Stimulated activated CD4-positive, alpha-beta T cell treated with anti-CD3 and anti-CD28 coated beads, Interleukin-1b, Interleukin-23, amount 100 ng/mL, for 48 hours (primary cell): ENCODE measurements at regions not wholly inside any gene's neighbourhood (a gene's known extent, or its start where the extent isn't known, plus 50 kb on each side); places are given as distances from the start of the nearest gene placed in this dataset.
"Not testable (repeated sequence)": the region's sequence is repeated elsewhere in the genome, so short reads cannot be mapped to it uniquely, and the experiment has no call there.

ENCODE experiments used
- DNase-seq: peaks from one replicate; pipeline ENCODE4 v3.0.0-alpha.2; 2020

DNA sequence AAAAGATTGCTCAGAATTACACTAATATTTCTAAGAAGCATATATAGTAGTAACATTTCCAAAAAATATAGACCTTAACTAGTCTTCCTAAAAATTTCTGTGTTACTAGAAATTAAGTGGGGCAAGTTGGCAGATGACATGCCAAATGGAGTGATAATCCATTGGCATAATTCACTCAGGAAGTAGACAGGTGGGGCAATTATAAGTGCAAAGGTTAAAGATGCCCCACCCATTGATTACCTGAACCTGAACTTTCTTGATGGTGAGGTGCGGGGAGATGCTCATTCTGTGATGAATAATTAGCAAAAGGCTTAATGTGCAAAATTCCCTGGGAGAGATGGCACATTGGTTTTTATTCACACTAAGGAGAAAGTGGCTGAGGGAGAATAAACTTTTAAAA lies 145.8 kb upstream of the RASGEF1B start:
- no peak for DNase-seq

DNA sequence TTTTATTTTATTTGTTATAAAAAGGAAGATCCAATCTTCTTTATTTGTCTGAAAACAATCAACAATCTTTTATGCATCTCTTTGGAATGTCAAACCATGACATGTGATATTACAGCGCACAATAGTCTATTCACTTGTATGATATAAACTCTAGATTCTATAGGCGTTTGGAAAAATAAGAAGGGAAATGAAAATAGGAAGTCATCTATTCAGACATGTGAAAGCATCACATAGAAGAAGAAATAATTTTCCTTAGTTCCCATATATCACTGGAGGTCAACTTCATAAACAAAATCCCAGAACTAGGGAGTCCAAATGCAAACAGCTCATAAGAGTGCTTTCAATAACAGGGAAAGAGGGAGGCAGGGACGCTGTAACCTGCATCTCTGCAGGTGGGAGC lies 139.5 kb upstream of the RASGEF1B start:
- no peak for DNase-seq

DNA sequence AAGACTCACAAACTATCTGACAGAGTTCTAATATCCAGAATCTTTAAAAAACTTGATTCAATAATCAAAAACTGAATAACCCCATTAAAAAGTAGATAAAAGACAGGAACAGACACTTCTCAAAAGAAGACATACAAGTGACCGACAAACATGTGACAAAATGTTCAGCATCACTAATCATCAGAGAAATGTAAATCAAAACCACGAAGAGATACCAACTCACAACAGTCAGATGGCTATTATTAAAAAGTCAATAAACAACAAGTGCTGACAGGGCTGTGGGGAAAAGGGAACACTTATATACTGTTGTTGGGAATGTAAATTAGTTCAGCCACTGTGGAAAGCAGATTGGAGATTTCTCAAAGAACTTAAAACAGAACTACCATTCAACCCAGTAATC lies 138.1 kb upstream of the RASGEF1B start:
- DNase-seq: no peak

DNA sequence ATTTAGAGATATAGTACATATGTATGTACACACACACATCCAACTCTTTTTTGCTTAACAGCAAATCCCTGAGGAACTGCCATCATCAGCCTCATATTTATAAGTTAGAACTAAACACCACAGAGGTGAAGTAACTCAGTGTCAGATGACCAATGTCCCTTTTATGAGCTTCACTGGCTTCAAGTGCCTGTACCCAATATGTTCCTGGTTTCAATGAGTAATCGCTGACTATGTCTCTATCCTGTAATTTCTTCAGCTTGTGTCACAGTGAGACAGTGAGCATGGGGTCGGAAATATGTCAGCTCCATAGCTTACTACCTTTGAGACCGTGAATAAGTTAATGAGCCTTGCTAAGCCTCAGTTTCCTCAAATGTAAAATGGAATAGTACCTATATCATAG lies 136.2 kb upstream of the RASGEF1B start:
- DNase-seq: no peak

DNA sequence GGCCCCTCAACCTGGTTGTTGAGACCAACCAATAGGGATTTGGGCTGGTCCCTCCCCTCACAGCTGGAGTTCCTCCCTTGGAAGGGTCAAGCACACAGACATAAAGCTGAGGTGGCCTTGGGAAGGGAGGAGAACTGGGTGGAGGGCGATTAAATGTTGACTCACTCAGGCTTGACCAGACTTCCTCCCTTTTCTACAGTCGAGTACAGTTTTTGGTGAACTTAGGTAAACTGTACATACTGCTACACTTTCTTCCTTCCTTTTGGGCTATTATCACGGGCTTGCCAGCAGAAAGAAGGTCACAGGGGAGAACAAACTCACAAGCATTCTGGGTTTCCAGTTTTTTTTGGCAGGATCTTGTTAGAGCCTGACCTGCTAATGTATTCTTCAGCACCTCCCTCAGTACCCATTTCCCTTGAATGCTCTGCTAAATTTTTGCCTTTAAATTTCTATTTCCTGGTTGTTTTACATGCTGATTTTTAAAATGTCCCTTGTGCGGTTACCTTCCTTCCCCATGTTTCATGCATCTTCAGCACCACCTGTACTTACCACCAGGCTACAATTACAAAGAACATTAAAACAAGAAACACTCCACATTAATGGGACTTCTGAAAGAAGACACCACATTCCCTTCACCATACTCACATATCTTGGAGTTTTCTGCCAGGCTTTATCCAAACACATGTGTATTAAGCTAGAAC lies 135.2 kb upstream of the RASGEF1B start:
- no peak for DNase-seq

DNA sequence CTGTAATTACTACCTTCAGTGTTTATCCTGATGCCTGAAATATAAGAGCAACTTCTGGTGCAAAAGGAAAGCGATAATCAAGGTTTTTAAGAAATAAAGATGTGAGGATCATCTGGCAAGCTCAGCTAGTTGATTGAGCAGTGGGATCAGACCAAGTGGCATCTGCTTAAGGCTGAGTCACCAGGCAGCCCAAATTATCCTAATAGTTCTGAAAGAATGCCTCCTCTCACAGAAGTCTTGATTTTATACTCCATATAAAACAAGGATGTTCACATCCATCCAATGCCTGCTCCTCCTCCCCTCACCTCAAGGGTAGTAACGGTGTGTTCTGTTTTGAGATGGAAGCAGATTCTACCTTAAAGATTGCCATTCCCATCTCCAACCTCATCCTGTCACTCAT lies 134.5 kb upstream of the RASGEF1B start:
- DNase-seq: no peak

DNA sequence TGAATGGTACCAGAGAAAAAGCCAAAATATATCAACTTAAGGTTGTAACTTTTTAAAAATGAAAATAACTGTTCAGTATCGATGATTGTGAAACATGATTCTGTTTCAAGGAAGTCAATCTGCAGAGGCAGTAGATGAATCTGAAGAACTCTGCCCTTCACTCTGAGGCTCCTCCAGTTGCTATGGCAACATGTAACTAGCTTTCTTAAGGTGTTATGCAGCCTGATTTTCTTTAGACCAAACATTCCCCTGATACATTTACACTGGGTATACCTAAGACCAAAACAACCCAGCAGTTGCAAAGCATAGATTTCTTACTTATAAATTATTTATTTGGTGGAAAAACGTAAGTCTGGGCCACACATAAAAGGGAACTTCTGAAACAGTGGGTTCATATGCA lies 133.6 kb upstream of the RASGEF1B start:
- no peak for DNase-seq

DNA sequence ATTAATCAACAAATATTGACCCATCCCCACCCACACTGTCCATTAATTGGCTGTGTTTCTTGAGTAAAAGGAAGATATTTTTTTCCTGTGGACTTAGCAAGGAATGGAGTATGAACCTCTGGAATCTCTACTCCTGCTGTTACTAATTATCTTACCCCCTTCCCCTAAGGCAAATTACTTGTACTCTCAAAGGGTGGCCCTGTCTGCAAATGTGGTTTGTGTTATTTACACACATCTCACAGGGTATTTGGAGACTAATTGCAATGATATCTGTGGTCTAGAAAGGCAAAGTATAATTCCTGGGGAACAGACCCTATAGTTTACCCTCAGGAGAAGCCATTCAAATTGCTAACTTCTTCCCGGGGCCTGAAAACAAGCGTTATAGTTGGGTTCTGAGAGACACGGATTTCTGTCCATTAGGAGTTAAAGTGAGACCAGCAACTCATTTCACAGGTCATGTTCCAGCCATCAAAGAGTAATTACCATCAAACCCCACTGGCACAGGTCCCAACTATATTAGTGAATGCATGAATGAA lies 133.0 kb upstream of the RASGEF1B start:
- DNase-seq: no peak

DNA sequence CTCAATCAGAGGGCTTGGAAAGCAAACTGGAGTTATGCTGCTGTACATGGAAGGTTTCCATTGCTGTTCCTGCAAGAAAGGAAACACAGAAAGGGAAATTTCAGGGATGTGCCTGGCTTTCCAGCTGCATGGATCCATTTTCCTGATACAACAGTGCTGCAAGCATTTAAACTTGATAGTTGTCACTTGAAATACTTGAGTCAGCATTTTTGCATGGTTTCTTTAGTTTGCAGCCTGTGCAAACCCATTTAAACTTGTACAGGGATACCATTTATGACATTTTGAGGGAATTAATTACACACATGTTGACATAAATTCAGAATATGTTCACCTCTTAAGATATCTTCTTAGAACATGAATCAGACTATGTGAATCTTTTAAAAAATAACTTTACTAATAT lies 131.1 kb upstream of the RASGEF1B start:
- DNase-seq: no peak

DNA sequence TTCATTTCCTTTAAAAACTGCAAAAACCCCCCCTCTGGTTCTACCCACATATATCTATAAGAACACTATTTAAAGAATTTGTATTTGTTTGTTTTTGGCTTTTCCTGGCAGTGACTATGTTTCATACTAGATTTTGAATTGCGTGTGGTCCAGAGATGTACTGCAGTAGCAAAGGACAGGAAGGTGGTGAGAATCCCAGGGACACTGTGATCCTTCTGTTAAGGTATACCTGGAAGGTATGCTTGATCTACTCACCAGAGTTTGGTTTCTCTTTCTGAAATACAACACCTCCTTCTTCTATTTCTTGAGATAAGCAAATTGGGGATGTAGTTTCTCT lies 129.6 kb upstream of the RASGEF1B start:
- no peak for DNase-seq

DNA sequence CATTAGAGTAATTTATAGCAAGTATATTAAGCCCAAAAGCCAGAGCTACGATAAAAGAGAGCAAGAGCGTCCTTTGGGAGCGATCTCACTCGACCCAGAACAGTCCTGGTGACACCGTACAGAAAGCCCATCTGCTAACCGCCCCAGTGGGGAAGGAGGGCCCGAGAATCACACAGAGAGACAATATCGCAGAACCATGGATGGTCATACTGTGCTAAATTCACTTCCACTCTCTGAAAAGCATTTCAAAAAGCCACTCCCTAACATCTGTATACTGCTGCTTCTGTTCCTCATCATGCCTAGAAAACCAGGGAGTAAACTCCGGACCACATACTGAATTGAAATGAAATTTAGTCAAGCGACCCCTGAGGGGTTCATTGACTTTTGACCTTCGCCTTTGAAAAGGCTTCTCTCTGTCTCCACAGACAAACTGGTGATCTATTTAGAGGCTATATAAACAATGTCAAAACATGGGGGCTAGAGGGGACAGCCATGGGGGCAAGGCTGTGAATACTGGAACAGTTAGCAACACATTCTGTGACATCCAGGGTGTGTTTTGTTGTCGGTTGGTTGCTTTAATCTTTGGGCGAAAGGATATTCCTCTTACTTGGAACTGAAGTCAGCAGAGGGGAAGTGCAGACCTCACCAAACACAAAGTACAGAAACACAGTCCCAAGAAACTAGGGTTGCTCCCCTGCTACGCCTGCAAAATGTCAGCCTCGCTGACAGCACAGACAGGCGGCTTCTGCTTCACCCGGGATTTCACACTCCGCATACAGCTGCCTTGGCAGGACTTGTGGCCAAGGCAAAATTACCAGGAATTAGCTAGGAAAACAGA lies 129.0 kb upstream of the RASGEF1B start:
- DNase-seq: no peak

DNA sequence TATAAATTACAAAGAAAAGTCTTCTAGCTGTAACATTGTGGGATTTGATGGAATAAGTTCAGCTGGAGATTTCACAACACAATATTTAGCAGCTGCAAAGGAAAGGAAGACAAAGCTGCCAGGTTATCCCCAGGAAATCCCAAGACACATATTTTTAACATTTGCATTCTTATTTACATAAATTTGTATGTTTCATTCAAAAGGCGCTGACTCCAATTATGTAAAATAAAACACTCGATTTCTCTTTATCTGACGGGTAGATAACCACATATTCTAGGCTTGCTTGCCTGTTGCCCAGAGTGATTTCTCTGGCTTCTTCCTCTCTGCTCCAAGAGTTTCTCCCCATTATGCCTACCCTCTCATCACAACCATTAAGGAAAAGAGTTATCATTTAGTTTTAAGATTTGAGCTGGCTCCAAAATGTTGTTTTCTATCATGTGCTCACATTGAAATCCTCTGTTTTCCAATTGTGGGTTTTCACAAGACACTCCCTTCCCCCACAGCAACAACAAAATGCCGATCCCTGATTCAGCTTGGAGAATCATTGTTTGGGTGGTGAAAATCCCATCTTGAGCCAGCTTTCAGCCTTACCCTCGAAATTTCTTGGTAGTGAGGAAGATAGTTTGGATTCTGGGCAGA lies 128.2 kb upstream of the RASGEF1B start:
- no peak for DNase-seq

DNA sequence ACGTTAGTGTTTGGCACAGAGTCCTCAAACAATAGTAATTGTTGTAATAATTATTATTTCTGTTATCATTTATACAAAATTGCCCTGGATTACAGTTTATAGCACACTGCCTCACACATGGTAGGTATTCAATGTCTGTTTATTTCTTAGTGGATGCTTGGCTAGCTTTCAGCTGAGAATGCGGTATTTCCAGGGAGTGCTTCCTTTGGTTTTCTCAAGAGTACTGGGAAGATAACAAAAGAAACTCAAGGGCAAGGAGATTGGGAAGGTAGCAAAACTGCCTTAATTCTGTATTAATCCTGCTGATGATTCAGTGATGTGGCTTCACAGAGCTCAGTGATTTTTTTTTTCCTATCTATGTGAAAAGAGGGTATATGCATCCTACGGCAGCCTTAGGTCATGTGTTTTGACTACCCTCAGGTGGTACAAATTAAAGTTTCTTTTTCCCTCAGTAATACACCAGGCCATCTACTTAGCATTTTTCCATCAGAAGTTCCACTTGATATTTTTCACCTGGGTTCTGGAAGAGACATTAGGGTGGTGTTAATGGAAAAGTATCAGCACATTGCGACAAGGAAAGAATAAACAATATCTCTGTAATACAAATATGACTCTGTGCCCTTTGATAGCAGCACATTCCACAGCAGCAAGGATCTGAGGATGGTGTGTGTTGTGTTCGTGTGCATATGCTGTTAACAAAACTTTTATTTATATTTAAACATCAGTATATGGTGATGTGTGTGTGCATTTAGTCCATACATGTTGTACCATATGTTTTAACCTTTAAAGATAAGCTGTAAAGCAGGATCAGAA lies 124.3 kb upstream of the RASGEF1B start:
- no peak for DNase-seq

DNA sequence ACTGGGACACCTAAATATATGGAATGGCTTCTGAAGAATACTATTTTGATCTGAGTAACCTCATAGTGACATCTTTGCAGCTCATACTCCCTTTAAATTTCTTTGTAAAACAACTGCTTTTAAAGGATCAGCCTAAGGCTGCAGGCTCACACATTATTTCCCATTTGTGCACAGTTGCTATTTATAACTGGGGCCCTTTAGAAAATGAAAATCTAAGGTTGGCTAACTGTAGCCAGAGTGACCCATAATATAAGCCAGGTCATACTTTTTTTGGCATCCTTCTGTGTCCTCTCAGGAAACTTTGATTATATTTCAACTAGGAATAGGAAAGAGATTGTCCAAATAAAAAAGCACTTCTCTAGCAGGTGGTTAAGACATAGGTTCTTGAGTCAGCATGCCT lies 123.6 kb upstream of the RASGEF1B start:
- no peak for DNase-seq

DNA sequence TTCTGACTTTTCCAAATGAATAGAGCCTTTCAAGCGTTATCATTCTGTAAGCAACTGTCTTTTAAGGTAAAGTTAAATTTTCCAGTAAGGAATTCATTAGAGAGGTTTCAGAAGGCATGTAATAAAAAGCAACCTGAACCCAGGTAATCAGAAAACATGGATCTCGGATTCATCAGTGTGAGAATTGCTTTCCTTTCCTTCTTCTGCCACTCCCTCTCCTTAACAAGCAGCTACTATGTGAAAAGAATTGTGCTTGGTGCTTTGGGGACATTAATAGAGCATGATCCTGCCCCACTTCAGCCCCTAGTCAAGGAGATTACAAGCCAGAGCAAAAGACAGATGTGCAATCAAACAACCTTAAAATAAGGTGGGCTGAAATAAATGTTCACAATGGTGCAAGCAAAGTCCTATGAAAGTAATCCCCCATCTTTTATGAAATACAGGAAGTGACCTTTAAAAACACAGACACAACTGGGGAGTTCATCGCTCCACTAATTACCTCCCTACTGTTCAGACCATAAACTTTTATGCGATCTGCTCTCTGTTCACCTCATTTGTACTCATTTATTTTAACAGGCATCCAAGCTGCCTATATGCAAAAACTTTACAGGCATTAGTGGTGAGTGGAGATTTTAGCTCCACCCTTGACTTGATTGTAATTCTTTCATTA lies 122.9 kb upstream of the RASGEF1B start:
- no peak for DNase-seq

DNA sequence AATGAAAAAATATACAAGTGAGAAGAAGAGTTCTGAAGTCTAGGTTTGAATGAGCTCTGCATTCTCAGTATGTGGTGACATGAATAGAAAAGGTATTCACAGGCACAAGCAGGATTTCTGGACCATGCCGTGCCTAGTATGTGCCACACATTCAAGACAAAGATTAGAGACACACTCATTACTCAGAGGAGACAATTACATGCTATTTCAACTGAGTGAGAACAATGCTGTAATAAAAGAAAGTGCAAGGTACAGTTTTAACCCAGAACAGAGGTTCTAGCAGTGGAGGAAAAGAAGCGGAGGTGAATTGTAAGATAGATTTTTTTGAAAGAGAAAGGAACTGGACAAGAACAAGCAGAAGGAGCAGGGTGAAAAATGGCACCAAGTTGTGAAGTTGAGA lies 121.0 kb upstream of the RASGEF1B start:
- no peak for DNase-seq

DNA sequence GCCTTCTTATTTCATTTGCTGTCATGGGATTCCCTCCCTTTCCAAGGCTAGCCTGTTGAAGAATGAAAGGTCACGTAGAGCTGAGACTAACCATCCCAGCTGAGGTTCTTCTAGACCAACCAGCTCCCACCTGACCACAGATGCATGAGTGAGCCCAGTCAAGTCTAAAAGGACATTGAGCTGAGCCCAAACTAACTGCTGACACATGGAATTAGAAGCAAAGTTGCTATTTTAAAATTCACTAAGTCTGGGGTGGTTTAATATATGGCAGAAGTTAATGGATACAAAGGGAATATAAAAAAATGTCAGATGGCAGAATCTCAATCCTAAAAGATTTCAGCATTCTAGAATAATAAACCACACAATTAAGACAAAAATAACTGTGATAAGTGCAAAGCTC lies 118.9 kb upstream of the RASGEF1B start:
- no peak for DNase-seq

DNA sequence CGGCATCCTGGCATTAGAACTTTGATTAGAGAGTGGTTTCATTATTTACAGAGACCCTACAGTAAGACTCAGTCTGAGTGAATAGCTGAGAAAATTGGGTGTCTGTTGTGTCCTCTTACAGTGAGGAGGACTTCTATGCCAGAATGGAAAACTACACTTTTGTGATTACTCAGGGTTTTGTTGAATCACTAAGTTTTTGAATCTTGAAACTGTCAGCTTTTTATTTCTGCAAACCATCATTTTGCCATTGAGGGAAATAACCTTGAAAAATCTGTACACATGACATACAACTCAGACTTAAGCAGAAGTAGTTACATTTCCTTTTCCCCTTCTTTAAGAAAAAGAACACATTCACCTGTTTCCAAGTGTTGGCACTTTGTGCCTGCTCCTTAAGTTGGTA lies 117.6 kb upstream of the RASGEF1B start:
- DNase-seq: no peak

DNA sequence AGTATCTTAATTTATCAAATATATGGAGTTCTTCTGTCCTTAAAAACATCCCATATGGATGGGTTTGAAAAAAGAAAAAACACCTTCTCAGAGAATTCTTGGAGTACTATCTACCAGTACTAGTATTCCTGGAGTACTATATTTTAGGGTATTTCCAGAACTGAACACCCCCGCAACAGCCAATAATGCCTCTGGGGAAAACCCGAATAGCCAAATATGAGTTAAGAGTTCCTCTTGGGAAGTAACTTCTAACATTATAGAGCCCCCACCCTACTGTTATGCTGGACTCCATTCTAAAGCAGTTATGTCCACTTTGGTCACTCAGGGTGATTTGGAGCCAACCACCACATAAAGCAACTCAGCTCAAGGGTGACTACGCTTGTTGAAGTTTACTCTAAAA lies 115.0 kb upstream of the RASGEF1B start:
- DNase-seq: no peak

DNA sequence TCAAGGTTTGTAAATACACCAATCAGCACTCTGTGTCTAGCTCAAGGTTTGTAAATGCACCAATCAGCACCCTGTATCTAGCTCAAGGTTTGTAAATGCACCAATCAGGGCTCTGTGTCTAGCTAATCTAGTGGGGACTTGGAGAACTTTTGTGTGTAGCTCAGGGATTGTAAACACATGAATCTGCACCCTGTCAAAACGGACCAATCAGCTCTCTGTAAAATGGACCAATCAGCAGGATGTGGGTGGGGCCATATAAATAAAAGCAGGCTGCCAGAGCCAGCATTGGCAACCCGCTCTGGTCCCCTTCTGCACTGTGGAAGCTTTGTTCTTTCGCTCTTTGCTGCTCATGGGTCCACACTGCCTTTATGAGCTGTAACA lies 109.3 kb upstream of the RASGEF1B start:
- not testable (repeated sequence) for DNase-seq

DNA sequence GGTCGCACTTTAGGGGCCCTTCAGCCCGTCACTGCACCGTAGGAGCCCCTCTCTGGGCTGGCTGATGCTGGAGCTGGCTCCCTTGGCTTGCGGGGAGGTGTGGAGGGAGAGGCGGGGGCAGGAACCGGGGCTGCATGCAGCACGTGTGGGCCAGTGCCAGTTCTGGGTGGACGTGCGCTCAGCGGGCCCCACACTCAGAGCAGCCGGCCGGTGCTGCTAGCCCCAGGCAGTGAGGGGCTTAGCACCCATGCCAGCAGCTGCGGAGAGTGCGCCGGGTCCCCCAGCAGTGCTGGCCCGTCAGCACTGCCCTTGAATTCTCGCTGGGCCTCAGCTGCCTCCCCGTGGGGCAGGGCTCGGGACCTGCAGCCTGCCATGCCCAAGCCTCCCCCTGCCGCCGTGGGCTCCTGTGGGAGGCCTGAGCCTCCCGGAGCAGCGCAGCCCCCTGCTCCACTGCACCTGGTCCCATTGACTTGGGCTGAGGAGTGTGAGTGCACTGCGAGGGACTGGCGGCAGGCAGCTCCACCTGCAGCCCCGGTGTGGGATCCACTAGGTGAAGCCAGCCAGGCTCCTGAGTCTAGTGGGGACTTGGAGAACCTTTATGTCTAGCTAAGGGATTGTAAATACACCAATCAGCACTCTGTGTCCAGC lies 108.8 kb upstream of the RASGEF1B start:
- no peak for DNase-seq

DNA sequence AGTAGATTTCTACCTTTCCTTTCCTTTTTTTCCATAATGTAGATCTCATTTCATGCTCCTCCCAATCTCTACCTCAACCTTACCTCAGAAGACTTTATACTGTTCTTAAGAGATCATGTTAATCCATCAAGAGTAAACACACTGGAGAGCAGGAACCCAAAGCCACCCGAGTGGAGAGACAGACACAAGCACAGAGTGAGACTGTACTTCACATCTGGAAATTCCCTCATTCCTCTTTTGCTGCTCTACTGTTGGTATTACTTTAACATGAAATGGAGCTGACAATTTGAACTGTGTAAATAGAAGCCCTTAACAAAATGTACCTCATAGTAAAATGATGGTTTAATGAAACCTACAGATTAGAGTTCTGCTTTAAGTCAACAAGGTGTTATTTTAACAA lies 105.7 kb upstream of the RASGEF1B start:
- no peak for DNase-seq
